ENCODE measurements at regions not wholly inside any gene's neighbourhood (a gene's known extent, or its start where the extent isn't known, plus 50 kb on each side); places are given as distances from the start of the nearest gene placed in this dataset.
A peak's percentile ranks its signal among the peaks of the same experiment; 100 is the strongest.

DNA sequence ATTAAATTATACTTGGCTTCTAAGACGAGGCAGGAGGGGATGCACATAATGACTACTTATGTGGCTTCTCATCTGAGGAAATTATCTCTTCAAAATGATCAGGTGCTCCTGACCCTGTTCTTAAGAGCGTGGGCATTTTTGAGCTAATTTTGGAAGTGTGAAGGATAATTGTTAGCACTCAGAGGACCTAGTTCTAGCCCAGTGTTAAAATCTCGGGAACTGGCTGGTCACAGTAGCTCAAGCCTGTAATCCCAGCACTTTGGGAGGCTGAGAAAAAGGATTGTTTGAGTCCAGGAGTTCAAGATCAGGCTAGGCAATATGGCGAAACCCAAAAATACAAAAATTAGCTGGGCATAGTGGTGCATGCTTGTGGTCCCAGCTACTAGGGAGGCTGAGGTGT, 103.0 kb upstream of the DHX40 start:
- H3K18ac ChIP-seq (ENCODE audit: low read length): no peak overlapping the region
- no peak overlapping the region for H2BK15ac ChIP-seq (ENCODE audit: low read length)
- no peak overlapping the region for H3K4me2 ChIP-seq (ENCODE audit: insufficient read depth, low read length, poor library complexity, severe bottlenecking)
- no peak overlapping the region for H3K4me3 ChIP-seq (ENCODE audit: low read length in 2 of 2)
- no peak overlapping the region for H3K9ac ChIP-seq (ENCODE audit: low read depth, low read length, poor library complexity)
- H3K9me3 ChIP-seq (replicated peaks in 1 of 2; ENCODE audit: control insufficient read depth in 2 of 2, insufficient read depth in 1 of 2, low read depth in 1 of 2, low read length in 2 of 2): no peaks in the 10 kb centered on the region
- no peak overlapping the region for H3K27ac ChIP-seq (replicated peaks; ENCODE audit: low read length)
- no CpG with 5 or more reads among the region's 4 CpGs for WGBS, 2 donors (ENCODE audit: extremely low coverage in 2 of 2, insufficient read length in 2 of 2, insufficient replicate concordance in 1 of 2)
- H4K8ac ChIP-seq (ENCODE audit: low read depth, low read length): no peak overlapping the region
- no peak overlapping the region for H4K91ac ChIP-seq (ENCODE audit: low read depth, low read length, poor library complexity)
- H2BK12ac ChIP-seq (ENCODE audit: low read length): no peak overlapping the region
- H3K23ac ChIP-seq (ENCODE audit: low read depth, low read length, poor library complexity): no peak overlapping the region
- no peak overlapping the region for H3K14ac ChIP-seq (ENCODE audit: low read length)
- H3K4ac ChIP-seq (ENCODE audit: low read length): no peak overlapping the region
- DNase-seq (ENCODE audit: low spot score): no peak
- no peak overlapping the region for H2AFZ ChIP-seq (ENCODE audit: low read length)
- no peaks in the 10 kb centered on the region for H3K79me1 ChIP-seq (ENCODE audit: low read depth, low read length)
- H3K27me3 ChIP-seq (ENCODE audit: control insufficient read depth in 3 of 3, insufficient read depth in 3 of 3, low read depth in 1 of 3, low read length in 3 of 3): no peaks in the 10 kb centered on the region
- no peak overlapping the region for H2AK5ac ChIP-seq (ENCODE audit: low read depth, low read length)
- H2BK5ac ChIP-seq (ENCODE audit: low read length): no peak overlapping the region
- no peaks in the 10 kb centered on the region for H3K36me3 ChIP-seq (replicated peaks in 1 of 2; ENCODE audit: control insufficient read depth in 2 of 2, insufficient read depth in 2 of 2, low read length in 2 of 2)
- no peak overlapping the region for H2BK120ac ChIP-seq (ENCODE audit: low read depth, low read length)
- peaks cover 5% of the 10 kb centered on the region in 2 donors for H3K4me1 ChIP-seq (ENCODE audit: control insufficient read depth in 2 of 2, insufficient read depth in 1 of 2, low read depth in 1 of 2, low read length in 2 of 2)

DNA sequence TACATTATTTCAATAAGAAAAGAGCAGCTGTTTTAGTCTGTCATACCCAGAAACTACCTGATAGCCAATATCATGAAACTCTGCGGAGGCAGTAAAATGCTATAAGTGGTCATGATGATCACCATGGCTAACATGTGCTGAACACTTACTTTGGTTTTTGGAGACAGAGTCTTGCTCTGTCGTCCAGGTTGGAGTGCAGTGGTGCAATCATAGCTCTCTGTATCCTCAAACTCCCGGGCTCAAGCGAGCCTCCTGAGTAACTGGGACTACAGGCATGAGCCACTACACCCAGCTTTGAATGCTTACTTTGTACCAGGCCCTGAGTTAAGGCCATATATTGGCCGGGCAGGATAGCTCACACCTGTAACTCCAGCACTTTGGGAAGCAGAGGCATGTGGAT, 101.2 kb upstream of the DHX40 start:
- Histone ChIP-seq H3K4me2 (ENCODE audit: insufficient read depth, low read length, poor library complexity, severe bottlenecking) (no peak overlapping the region), H4K91ac (ENCODE audit: low read depth, low read length, poor library complexity) (no peak overlapping the region), H3K27ac (replicated peaks; ENCODE audit: low read length) (no peak overlapping the region), H3K4me3 (ENCODE audit: low read length in 2 of 2) (no peak overlapping the region), H3K18ac (ENCODE audit: low read length) (no peak overlapping the region), H3K27me3 (ENCODE audit: control insufficient read depth in 3 of 3, insufficient read depth in 3 of 3, low read depth in 1 of 3, low read length in 3 of 3) (no peaks in the 10 kb centered on the region), H2AFZ (ENCODE audit: low read length) (no peak overlapping the region), H2AK5ac (ENCODE audit: low read depth, low read length) (no peak overlapping the region), H3K36me3 (replicated peaks in 1 of 2; ENCODE audit: control insufficient read depth in 2 of 2, insufficient read depth in 2 of 2, low read length in 2 of 2) (no peaks in the 10 kb centered on the region), H2BK120ac (ENCODE audit: low read depth, low read length) (no peak overlapping the region), H3K79me1 (ENCODE audit: low read depth, low read length) (no peaks in the 10 kb centered on the region), H3K9ac (ENCODE audit: low read depth, low read length, poor library complexity) (no peak overlapping the region), H2BK5ac (ENCODE audit: low read length) (no peak overlapping the region), H3K14ac (ENCODE audit: low read length) (no peak overlapping the region), H3K4ac (ENCODE audit: low read length) (no peak overlapping the region), H4K8ac (ENCODE audit: low read depth, low read length) (no peak overlapping the region), H2BK12ac (ENCODE audit: low read length) (no peak overlapping the region), H3K4me1 (ENCODE audit: control insufficient read depth in 2 of 2, insufficient read depth in 1 of 2, low read depth in 1 of 2, low read length in 2 of 2) (peaks cover 6 to 7% of the 10 kb centered on the region in 2 donors), H3K23ac (ENCODE audit: low read depth, low read length, poor library complexity) (no peak overlapping the region), H3K9me3 (replicated peaks in 1 of 2; ENCODE audit: control insufficient read depth in 2 of 2, insufficient read depth in 1 of 2, low read depth in 1 of 2, low read length in 2 of 2) (no peaks in the 10 kb centered on the region), H2BK15ac (ENCODE audit: low read length) (no peak overlapping the region)
- no CpG with 5 or more reads among the region's 5 CpGs for WGBS, 2 donors (ENCODE audit: extremely low coverage in 2 of 2, insufficient read length in 2 of 2, insufficient replicate concordance in 1 of 2)
- DNase-seq (ENCODE audit: low spot score): no peak

DNA sequence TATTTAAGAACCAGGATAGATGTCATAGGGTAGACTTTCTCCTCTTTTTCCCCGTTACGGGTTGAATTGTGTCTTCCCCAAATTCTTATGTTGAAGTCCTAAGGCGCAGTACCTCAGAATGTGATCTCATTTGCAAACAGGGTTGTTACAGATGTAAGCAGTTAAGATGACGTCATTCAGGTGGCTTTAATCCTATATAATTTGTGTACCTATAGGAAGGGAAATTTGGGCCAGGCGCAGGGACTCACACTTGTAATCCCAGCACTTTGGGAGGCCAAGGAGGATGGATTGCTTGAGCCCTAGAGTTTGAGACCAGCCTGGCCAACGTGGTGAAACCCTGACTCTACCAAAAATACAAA, 99.5 kb upstream of the DHX40 start:
- no peak for DNase-seq (ENCODE audit: low spot score)

DNA sequence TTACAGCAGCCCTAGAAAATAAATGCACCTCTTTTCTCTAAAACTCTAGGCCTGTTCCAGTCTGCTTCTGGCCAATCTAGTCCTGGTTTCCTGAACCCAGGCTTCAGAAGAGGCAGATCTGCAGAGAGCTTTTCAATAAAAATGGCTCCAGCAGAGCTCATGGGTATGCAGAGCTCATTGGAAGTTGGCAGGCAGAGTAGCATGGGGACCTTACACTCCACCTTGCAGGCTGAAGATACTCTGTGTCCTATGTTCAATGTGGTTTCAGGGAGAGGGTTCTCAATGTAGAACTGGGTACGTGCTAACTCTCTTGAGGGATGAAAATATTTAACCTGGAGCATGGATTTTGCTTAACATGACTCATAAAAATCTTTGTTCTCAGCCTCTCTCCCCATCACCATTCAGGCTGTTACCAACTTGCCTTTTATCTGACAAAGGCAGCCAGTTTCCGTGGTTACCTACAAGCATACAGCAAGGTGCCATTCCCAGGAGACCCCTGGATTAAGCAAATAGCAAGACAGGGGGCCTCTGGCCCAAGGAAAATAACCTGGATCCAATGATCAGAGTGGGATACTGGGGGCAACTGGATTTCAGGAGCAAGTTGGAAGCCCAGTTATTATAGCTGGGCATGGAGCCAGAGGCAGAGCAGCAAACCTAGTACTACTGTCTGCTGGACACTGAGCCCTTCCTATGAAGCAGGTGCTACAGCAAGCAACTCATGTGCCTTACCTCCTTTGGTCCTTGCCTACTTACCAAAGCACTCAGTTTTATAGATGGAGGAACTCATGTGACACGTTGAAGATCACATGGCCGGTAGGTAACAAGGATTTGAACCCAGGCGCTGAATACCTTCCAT, 98.2 kb upstream of the DHX40 start:
- H3K79me1 ChIP-seq (ENCODE audit: low read depth, low read length): no peaks in the 10 kb centered on the region
- no peak overlapping the region for H2AK5ac ChIP-seq (ENCODE audit: low read depth, low read length)
- H3K36me3 ChIP-seq (replicated peaks in 1 of 2; ENCODE audit: control insufficient read depth in 2 of 2, insufficient read depth in 2 of 2, low read length in 2 of 2): no peaks in the 10 kb centered on the region
- peaks cover 6 to 7% of the 10 kb centered on the region in 2 donors for H3K4me1 ChIP-seq (ENCODE audit: control insufficient read depth in 2 of 2, insufficient read depth in 1 of 2, low read depth in 1 of 2, low read length in 2 of 2)
- no peak overlapping the region for H2BK120ac ChIP-seq (ENCODE audit: low read depth, low read length)
- no CpG with 5 or more reads among the region's 5 CpGs for WGBS, 2 donors (ENCODE audit: extremely low coverage in 2 of 2, insufficient read length in 2 of 2, insufficient replicate concordance in 1 of 2)
- peak overlapping the region; percentile 53 for H2AFZ ChIP-seq (ENCODE audit: low read length)
- H3K27ac ChIP-seq (replicated peaks; ENCODE audit: low read length): no peak overlapping the region
- no peak overlapping the region for H2BK5ac ChIP-seq (ENCODE audit: low read length)
- H3K23ac ChIP-seq (ENCODE audit: low read depth, low read length, poor library complexity): no peak overlapping the region
- no peak overlapping the region for H3K14ac ChIP-seq (ENCODE audit: low read length)
- H3K9me3 ChIP-seq (replicated peaks in 1 of 2; ENCODE audit: control insufficient read depth in 2 of 2, insufficient read depth in 1 of 2, low read depth in 1 of 2, low read length in 2 of 2): no peaks in the 10 kb centered on the region
- peak overlapping the region; percentile 63 for H3K18ac ChIP-seq (ENCODE audit: low read length)
- no peak for DNase-seq (ENCODE audit: low spot score)
- H3K4me2 ChIP-seq (ENCODE audit: insufficient read depth, low read length, poor library complexity, severe bottlenecking): no peak overlapping the region
- H4K91ac ChIP-seq (ENCODE audit: low read depth, low read length, poor library complexity): no peak overlapping the region
- no peak overlapping the region for H3K9ac ChIP-seq (ENCODE audit: low read depth, low read length, poor library complexity)
- H4K8ac ChIP-seq (ENCODE audit: low read depth, low read length): no peak overlapping the region
- H3K27me3 ChIP-seq (ENCODE audit: control insufficient read depth in 3 of 3, insufficient read depth in 3 of 3, low read depth in 1 of 3, low read length in 3 of 3): peaks cover 0 to 3% (median 0%) of the 10 kb centered on the region in 3 experiments
- peak overlapping the region in 1 of 2 donors; percentile 46 for H3K4me3 ChIP-seq (ENCODE audit: low read length in 2 of 2)
- H3K4ac ChIP-seq (ENCODE audit: low read length): no peak overlapping the region
- no peak overlapping the region for H2BK15ac ChIP-seq (ENCODE audit: low read length)
- H2BK12ac ChIP-seq (ENCODE audit: low read length): no peak overlapping the region

More for the DNA sequence above, 99.5 kb upstream of the DHX40 start:
- Histone ChIP-seq H2AFZ (ENCODE audit: low read length) (no peak overlapping the region), H3K27me3 (ENCODE audit: control insufficient read depth in 3 of 3, insufficient read depth in 3 of 3, low read depth in 1 of 3, low read length in 3 of 3) (peaks cover 0 to 3% (median 0%) of the 10 kb centered on the region in 3 experiments), H3K4me3 (ENCODE audit: low read length in 2 of 2) (no peak overlapping the region), H2BK12ac (ENCODE audit: low read length) (no peak overlapping the region), H3K36me3 (replicated peaks in 1 of 2; ENCODE audit: control insufficient read depth in 2 of 2, insufficient read depth in 2 of 2, low read length in 2 of 2) (no peaks in the 10 kb centered on the region), H3K9me3 (replicated peaks in 1 of 2; ENCODE audit: control insufficient read depth in 2 of 2, insufficient read depth in 1 of 2, low read depth in 1 of 2, low read length in 2 of 2) (no peaks in the 10 kb centered on the region), H3K4ac (ENCODE audit: low read length) (no peak overlapping the region), H3K79me1 (ENCODE audit: low read depth, low read length) (no peaks in the 10 kb centered on the region), H3K27ac (replicated peaks; ENCODE audit: low read length) (no peak overlapping the region), H3K9ac (ENCODE audit: low read depth, low read length, poor library complexity) (no peak overlapping the region), H3K4me2 (ENCODE audit: insufficient read depth, low read length, poor library complexity, severe bottlenecking) (no peak overlapping the region), H4K8ac (ENCODE audit: low read depth, low read length) (no peak overlapping the region), H4K91ac (ENCODE audit: low read depth, low read length, poor library complexity) (no peak overlapping the region), H2BK120ac (ENCODE audit: low read depth, low read length) (no peak overlapping the region), H3K18ac (ENCODE audit: low read length) (no peak overlapping the region), H2BK5ac (ENCODE audit: low read length) (no peak overlapping the region), H3K14ac (ENCODE audit: low read length) (no peak overlapping the region), H2AK5ac (ENCODE audit: low read depth, low read length) (no peak overlapping the region), H3K4me1 (ENCODE audit: control insufficient read depth in 2 of 2, insufficient read depth in 1 of 2, low read depth in 1 of 2, low read length in 2 of 2) (peaks cover 6 to 7% of the 10 kb centered on the region in 2 donors), H3K23ac (ENCODE audit: low read depth, low read length, poor library complexity) (no peak overlapping the region), H2BK15ac (ENCODE audit: low read length) (no peak overlapping the region)
- no CpG with 5 or more reads among the region's 6 CpGs for WGBS, 2 donors (ENCODE audit: extremely low coverage in 2 of 2, insufficient read length in 2 of 2, insufficient replicate concordance in 1 of 2)
